SK-N-MC (cell line): ENCODE measurements at regions not wholly inside any gene's neighbourhood (a gene's known extent, or its start where the extent isn't known, plus 50 kb on each side); places are given as distances from the start of the nearest gene placed in this dataset.

Experiments
- EZH2 ChIP-seq: fragments of 200-600 bp; sonication (generic); IDR thresholded peaks from one replicate; pipeline ENCODE4 v1.6.1; 2017; ENCODE audit warnings: antibody characterized with exemption
- FOXP2 ChIP-seq: optimal IDR thresholded peaks from 2 replicates; pipeline ENCODE3; 2011; ENCODE audit warnings: mild to moderate bottlenecking, moderate library complexity; ENCODE audit not compliant: insufficient read depth; ENCODE audit errors: extremely low read length, control extremely low read depth
- POLR2AphosphoS5 ChIP-seq: IDR thresholded peaks from 2 replicates; pipeline ENCODE4 v1.6.1; 2012; ENCODE audit warnings: mild to moderate bottlenecking, low read depth, low read length, borderline replicate concordance

DNA sequence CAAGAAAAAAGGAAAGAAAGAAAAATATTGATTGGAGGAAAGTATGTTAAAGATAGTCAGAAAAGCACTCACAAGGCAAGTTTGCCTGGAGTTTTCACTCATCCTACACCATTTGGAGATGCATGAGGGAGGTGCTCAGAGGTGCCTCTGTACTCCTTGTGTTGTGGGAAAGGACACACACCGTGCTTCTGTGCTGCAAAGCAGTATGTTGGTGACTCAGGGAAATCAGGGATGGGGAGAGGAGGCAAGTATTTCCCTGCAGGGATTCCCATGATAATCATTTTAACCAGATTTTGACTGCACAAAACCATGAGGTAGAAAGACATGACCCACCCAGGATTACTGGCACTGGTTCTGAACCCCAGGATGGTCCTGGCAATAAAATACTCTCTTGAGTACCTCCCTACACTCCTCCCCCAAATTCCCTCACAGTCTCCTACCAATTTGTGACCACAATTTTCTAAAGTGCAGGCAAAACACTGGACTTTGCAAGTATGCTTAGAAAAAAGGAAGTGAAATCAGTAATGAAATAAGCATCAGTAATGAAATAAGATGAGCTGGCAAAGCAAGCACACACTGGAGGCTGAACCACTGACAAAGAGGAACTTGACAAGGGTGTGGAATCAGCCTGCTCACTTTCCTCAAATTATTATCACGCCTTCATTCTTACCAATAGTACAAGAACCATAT lies 155.5 kb upstream of the ACVR2A start:
- no peak for TF ChIP-seq EZH2
- TF ChIP-seq POLR2AphosphoS5, result no peak
- TF ChIP-seq FOXP2, result no peak
